Upper lobe of left lung (tissue), 6 donors: ENCODE measurements at regions not wholly inside any gene's neighbourhood (a gene's known extent, or its start where the extent isn't known, plus 50 kb on each side); places are given as distances from the start of the nearest gene placed in this dataset.
"Not testable (repeated sequence)": the region's sequence is repeated elsewhere in the genome, so short reads cannot be mapped to it uniquely, and the experiment has no call there.

Source experiments
- ATAC-seq, 2 donors: fragments of 200-7000 bp; cut with Tn5 transposase; one replicate each; pipeline ENCODE4 v1.9.1; 2022; ENCODE audit warnings: mild to moderate bottlenecking in 2 of 2, moderate library complexity in 2 of 2; ENCODE audit not compliant: low FRiP score in 2 of 2
- DNase-seq, 2 donors: peaks; one replicate each; pipeline ENCODE4 v3.0.0-alpha.2; 2019 to 2020
- H3K27ac ChIP-seq, 4 donors: fragments of 200-600 bp; sonication (generic); one replicate each; pipeline ENCODE4 v1.5.1; 2016 to 2019
- H3K27me3 ChIP-seq, 4 donors: fragments of 200-600 bp; sonication (generic); one replicate each; pipeline ENCODE4 v1.5.1; 2017 to 2019
- H3K36me3 ChIP-seq, 4 donors: fragments of 200-600 bp; sonication (generic); one replicate each; pipeline ENCODE4 v1.5.1; 2016 to 2019
- H3K4me1 ChIP-seq, 4 donors: fragments of 200-600 bp; sonication (generic); one replicate each; pipeline ENCODE4 v1.5.1; 2018 to 2019
- H3K4me3 ChIP-seq, 4 donors: fragments of 200-600 bp; sonication (generic); one replicate each; pipeline ENCODE4 v1.5.1; 2017 to 2019; ENCODE audit warnings: mild to moderate bottlenecking in 2 of 4, moderate library complexity in 1 of 4
- H3K9me3 ChIP-seq, 4 donors: fragments of 200-600 bp; sonication (generic); one replicate each; pipeline ENCODE4 v1.5.1; 2018 to 2019
- EP300 ChIP-seq, 4 donors: sonication (generic); formaldehyde crosslinking; IDR thresholded peaks; one replicate each; pipeline ENCODE4 v1.5.1; 2017; ENCODE audit warnings: antibody characterized with exemption in 4 of 4, control low read depth in 2 of 4
- POLR2A ChIP-seq, 4 donors: fragments of 450-650 bp; IDR thresholded peaks; one replicate each; pipeline ENCODE4 v1.5.1; 2016 to 2017; ENCODE audit warnings: antibody characterized with exemption in 4 of 4, mild to moderate bottlenecking in 2 of 4
- POLR2AphosphoS5 ChIP-seq, 2 donors: sonication (generic); formaldehyde crosslinking; IDR thresholded peaks; one replicate each; pipeline ENCODE4 v1.5.1; 2017; ENCODE audit warnings: antibody characterized with exemption in 2 of 2
- WGBS, 2 donors: methylation state at CpG; one replicate each; pipeline ENCODE4 v1.1.5; 2017 to 2018; 5-methylcytosine and 5-hydroxymethylcytosine counted together
- TF ChIP-seq, protein P1 (sequence below), 6 experiments: fragments of 450-650 bp in 4 of 6; fragments of 200-600 bp in 2 of 6; sonication (generic) in 2 of 6; IDR thresholded peaks; one replicate each; pipeline ENCODE4 v1.5.1; 2016 to 2019; ENCODE audit warnings: antibody characterized with exemption in 6 of 6
- donor health status: DM: no; HTN: no; CAD: no; lungs with moderate emphysema.
- donor health status: DM: no; HTN: yes; CAD: no; lungs with severe emphysema.

DNA sequence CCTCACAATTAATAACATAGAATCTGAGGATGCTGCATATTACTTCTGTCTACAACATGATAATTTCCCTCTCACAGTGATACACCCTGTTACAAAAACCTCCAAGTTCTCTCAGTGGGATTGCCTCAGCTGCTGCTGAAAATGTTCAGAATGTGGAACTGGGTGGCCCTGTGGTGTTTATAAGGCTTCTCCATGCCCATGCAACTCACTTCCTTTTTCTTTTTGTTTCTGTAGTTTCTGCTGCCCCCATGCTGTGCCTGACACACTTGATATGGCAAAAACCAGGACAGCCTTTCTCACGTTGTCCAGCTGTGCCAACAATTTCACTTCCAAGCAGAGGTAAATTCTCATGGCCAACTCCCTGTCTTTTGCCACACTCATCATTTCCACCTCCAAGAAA, 206.2 kb downstream of the RPIA start:
- 11 to 36% methylated on average over 1 of the region's 1 CpG for WGBS, 2 donors
- DNase-seq: no peak
- peak in 1 of 2 donors; percentile 40 for ATAC-seq
- Histone ChIP-seq H3K9me3 (no peaks in the 10 kb centered on the region), H3K4me3 (no peak overlapping the region), H3K36me3 (no peaks in the 10 kb centered on the region), H3K4me1 (no peaks in the 10 kb centered on the region), H3K27me3 (no peaks in the 10 kb centered on the region), H3K27ac (no peak overlapping the region)
- no peak for TF ChIP-seq POLR2AphosphoS5 (IDR thresholded peaks at IDR 0.05)

- no peak overlapping the region for H3K4me3 ChIP-seq
- H3K27me3 ChIP-seq: no peaks in the 10 kb centered on the region
- no peak for TF ChIP-seq POLR2A (IDR thresholded peaks at IDR 0.05)
- TF ChIP-seq, protein P1, sequence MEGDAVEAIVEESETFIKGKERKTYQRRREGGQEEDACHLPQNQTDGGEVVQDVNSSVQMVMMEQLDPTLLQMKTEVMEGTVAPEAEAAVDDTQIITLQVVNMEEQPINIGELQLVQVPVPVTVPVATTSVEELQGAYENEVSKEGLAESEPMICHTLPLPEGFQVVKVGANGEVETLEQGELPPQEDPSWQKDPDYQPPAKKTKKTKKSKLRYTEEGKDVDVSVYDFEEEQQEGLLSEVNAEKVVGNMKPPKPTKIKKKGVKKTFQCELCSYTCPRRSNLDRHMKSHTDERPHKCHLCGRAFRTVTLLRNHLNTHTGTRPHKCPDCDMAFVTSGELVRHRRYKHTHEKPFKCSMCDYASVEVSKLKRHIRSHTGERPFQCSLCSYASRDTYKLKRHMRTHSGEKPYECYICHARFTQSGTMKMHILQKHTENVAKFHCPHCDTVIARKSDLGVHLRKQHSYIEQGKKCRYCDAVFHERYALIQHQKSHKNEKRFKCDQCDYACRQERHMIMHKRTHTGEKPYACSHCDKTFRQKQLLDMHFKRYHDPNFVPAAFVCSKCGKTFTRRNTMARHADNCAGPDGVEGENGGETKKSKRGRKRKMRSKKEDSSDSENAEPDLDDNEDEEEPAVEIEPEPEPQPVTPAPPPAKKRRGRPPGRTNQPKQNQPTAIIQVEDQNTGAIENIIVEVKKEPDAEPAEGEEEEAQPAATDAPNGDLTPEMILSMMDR (IDR thresholded peaks at IDR 0.05): peak in 5 of 6 experiments; percentile 31 to 64 (median 51)
- H3K4me1 ChIP-seq: no peaks in the 10 kb centered on the region
- no peak overlapping the region for H3K27ac ChIP-seq
- peak; percentile 49 to 71 for ATAC-seq
- 10% methylated on average over 2 of the region's 2 CpGs for WGBS, 2 donors
- no peak for DNase-seq
- no peaks in the 10 kb centered on the region for H3K36me3 ChIP-seq
- no peaks in the 10 kb centered on the region for H3K9me3 ChIP-seq
Measured at GRCh38 chr2:88903749-88904353, 212.4 kb downstream of the RPIA start.

- TF ChIP-seq, protein P1 (IDR thresholded peaks at IDR 0.05): no peak
- TF ChIP-seq POLR2AphosphoS5 (IDR thresholded peaks at IDR 0.05) (no peak), POLR2A (IDR thresholded peaks at IDR 0.05) (no peak), EP300 (IDR thresholded peaks at IDR 0.05) (no peak)
- Histone ChIP-seq H3K27ac (no peak overlapping the region), H3K4me3 (no peak overlapping the region), H3K4me1 (no peaks in the 10 kb centered on the region), H3K9me3 (no peaks in the 10 kb centered on the region), H3K27me3 (no peaks in the 10 kb centered on the region), H3K36me3 (no peaks in the 10 kb centered on the region)
- ATAC-seq (no peak), DNase-seq (no peak)
Measured at GRCh38 chr2:88913280-88913679, 221.8 kb downstream of the RPIA start.

DNA sequence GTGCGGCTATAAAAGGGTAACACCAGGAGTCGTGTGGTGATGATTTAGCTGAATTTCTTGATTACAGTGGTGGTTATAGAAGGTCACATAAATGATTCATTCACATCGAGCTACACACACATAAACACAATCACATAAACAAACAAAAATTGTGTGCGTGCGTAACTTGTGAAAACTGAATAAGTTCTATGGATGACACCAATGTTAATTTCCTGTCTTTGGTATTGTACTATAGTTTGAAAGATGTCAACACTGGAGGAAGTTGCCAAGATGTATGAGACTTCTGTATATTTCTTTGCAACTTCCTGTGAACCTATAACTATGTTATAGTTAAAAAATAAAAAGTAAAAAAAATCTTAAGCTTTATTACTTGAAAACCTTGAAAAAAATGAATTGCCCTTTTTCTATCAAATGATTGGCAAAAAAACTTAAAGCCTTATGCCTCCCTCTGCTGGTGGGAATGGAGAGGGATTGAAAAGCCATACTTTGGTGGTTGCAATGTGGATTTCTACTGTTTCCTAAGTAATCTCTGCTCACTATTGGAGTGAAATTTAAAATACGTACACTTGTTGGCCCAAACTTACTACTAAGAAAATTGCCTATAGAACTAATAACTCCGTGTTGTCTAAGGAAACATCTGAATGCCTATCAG, 227.7 kb downstream of the RPIA start:
- no peak for DNase-seq
- WGBS, 2 donors: 49 to 58% methylated on average over 7 of the region's 7 CpGs

GRCh38 chr2:88920399-88920798, 228.9 kb downstream of the RPIA start:
- not testable (repeated sequence) for H3K27ac ChIP-seq, H3K9me3 ChIP-seq, ATAC-seq, H3K4me1 ChIP-seq, H3K4me3 ChIP-seq, H3K36me3 ChIP-seq, H3K27me3 ChIP-seq
- WGBS, 2 donors: 98% methylated on average over 9 to 25 of the region's 31 CpGs
- DNase-seq: peak in 1 of 2 donors; percentile 48

More for the DNA sequence above, 227.7 kb downstream of the RPIA start:
- Histone ChIP-seq H3K27ac (no peak overlapping the region), H3K27me3 (no peaks in the 10 kb centered on the region), H3K9me3 (no peaks in the 10 kb centered on the region), H3K36me3 (no peaks in the 10 kb centered on the region), H3K4me3 (no peak overlapping the region), H3K4me1 (no peaks in the 10 kb centered on the region)
- ATAC-seq: no peak
- TF ChIP-seq EP300 (IDR thresholded peaks at IDR 0.05) (no peak), POLR2A (IDR thresholded peaks at IDR 0.05) (no peak), POLR2AphosphoS5 (IDR thresholded peaks at IDR 0.05) (no peak)
- TF ChIP-seq, protein P1 (IDR thresholded peaks at IDR 0.05): peak in 4 of 6 experiments; percentile 10 to 35 (median 32)

- DNase-seq (no peak), ATAC-seq (no peak)
- Histone ChIP-seq H3K4me1 (no peaks in the 10 kb centered on the region), H3K36me3 (no peaks in the 10 kb centered on the region), H3K4me3 (no peak overlapping the region), H3K9me3 (no peaks in the 10 kb centered on the region), H3K27me3 (no peaks in the 10 kb centered on the region), H3K27ac (no peak overlapping the region)
- 96% methylated on average over 1 of the region's 1 CpG for WGBS, 2 donors
- TF ChIP-seq POLR2A (IDR thresholded peaks at IDR 0.05): no peak
- no peak for TF ChIP-seq POLR2AphosphoS5 (IDR thresholded peaks at IDR 0.05)
- TF ChIP-seq, protein P1 (IDR thresholded peaks at IDR 0.05): no peak
- TF ChIP-seq EP300 (IDR thresholded peaks at IDR 0.05): no peak
Measured at GRCh38 chr2:88924533-88924932, 233.1 kb downstream of the RPIA start.
